HEK293T (cell line): ENCODE measurements at regions not wholly inside any gene's neighbourhood (a gene's known extent, or its start where the extent isn't known, plus 50 kb on each side); places are given as distances from the start of the nearest gene placed in this dataset.

Source experiments
- CTCF ChIA-PET: fragments of 350-600 bp; formaldehyde crosslinking; extraction: SDS; loops from one replicate; lab custom pipeline; 2021; ENCODE audit warnings: antibody characterized with exemption, inconsistent platforms; lab: Yijun Ruan, JAX
- POLR2A ChIA-PET: fragments of 350-600 bp; formaldehyde crosslinking; extraction: SDS; loops from one replicate; lab custom pipeline; 2020; ENCODE audit warnings: antibody characterized with exemption, inconsistent platforms; lab: Yijun Ruan, JAX
- DNase-seq: peaks from one replicate; pipeline ENCODE4 v3.0.0; 2012; ENCODE audit warnings: mixed read lengths; ENCODE audit errors: extremely low spot score
- ARNT ChIP-seq: fragments of 450-650 bp; IDR thresholded peaks from 2 replicates; pipeline ENCODE4 v1.6.1; 2017; ENCODE audit warnings: mild to moderate bottlenecking
- BHLHE40 ChIP-seq: fragments of 450-650 bp; IDR thresholded peaks from 2 replicates; pipeline ENCODE4 v1.6.1; 2016; ENCODE audit warnings: mild to moderate bottlenecking, moderate library complexity, borderline replicate concordance
- CTBP1 ChIP-seq: fragments of 450-650 bp; IDR thresholded peaks from 2 replicates; pipeline ENCODE4 v1.6.1; 2016; ENCODE audit warnings: borderline replicate concordance
- ELF4 ChIP-seq: fragments of 450-650 bp; IDR thresholded peaks from 2 replicates; pipeline ENCODE4 v1.6.1; 2017; ENCODE audit warnings: antibody characterized with exemption
- FOXA1 ChIP-seq: fragments of 450-650 bp; IDR thresholded peaks from 2 replicates; pipeline ENCODE4 v1.6.1; 2016; ENCODE audit warnings: mild to moderate bottlenecking
- FOXK2 ChIP-seq: fragments of 450-650 bp; IDR thresholded peaks from 2 replicates; pipeline ENCODE4 v1.6.1; 2016; ENCODE audit warnings: mild to moderate bottlenecking
- FOXM1 ChIP-seq: fragments of 450-650 bp; IDR thresholded peaks from 2 replicates; pipeline ENCODE4 v1.6.1; 2017; ENCODE audit warnings: mild to moderate bottlenecking, borderline replicate concordance
- HDGF ChIP-seq: fragments of 450-650 bp; IDR thresholded peaks from 2 replicates; pipeline ENCODE4 v1.6.1; 2017; ENCODE audit warnings: antibody characterized with exemption, borderline replicate concordance
- L3MBTL2 ChIP-seq: fragments of 450-650 bp; conservative IDR thresholded peaks from 2 replicates; pipeline ENCODE4 v1.6.1; 2016; ENCODE audit warnings: mild to moderate bottlenecking
- LEF1 ChIP-seq: fragments of 450-650 bp; IDR thresholded peaks from 2 replicates; pipeline ENCODE4 v1.6.1; 2017; ENCODE audit warnings: mild to moderate bottlenecking, borderline replicate concordance
- NFRKB ChIP-seq: fragments of 450-650 bp; IDR thresholded peaks from 2 replicates; pipeline ENCODE4 v1.6.1; 2016; ENCODE audit warnings: mild to moderate bottlenecking, moderate library complexity
- SP1 ChIP-seq: fragments of 450-650 bp; IDR thresholded peaks from 2 replicates; pipeline ENCODE4 v1.6.1; 2017
- SUZ12 ChIP-seq: fragments of 450-650 bp; IDR thresholded peaks from 2 replicates; pipeline ENCODE4 v1.6.1; 2016; ENCODE audit warnings: mild to moderate bottlenecking
- TARDBP ChIP-seq: fragments of 450-650 bp; IDR thresholded peaks from 2 replicates; pipeline ENCODE4 v1.6.1; 2016
- ZNF384 ChIP-seq: fragments of 450-650 bp; IDR thresholded peaks from 2 replicates; pipeline ENCODE4 v1.6.1; 2016
- TF ChIP-seq, protein P1 (sequence below): fragments of 450-650 bp; IDR thresholded peaks from 2 replicates; pipeline ENCODE4 v1.6.1; 2016

DNA sequence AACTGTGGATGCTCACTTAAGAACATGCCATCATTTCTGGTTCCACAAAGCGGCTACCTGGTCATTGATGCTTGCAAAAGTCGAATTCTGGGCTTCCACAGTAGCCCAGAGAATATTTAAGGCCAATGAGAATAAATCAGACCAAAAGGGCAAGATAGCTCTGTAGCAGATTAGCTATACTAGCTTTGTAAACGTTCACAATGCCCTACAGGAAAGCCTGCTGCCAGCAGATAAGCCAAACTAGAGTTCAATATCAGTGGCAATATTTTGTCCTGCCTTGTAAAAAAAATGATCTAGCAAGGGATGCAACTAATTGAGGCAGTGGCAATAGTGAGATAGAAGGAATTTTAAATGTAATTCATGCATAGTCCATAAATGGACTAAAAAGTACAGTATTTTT, 387.7 kb upstream of the TEX13C start:
- POLR2A ChIA-PET = no interaction called here

DNA sequence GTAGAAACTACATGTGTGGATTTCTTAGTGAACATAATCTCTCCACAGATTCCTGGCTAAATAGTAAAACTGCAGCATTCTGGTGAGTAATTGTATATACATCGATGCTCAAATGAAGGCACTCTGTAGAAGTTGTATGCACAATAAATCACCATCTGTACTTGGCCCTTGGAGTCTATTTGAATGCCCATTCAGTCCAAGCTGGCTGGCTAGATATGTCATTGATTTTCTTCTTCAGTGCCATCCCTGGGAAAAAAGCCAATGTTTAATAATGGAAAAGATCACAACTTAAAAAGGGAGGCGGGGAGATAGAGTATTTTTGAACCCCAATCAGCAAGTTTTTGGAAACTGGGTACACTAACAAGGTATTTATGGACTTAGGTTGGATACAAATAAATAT, 381.0 kb upstream of the TEX13C start:
- no peak for DNase-seq
- POLR2A ChIA-PET = no interaction called here
- no peak for TF ChIP-seq SP1
- TF ChIP-seq ELF4 = no peak
- TF ChIP-seq HDGF = no peak
- no peak for TF ChIP-seq TARDBP
- TF ChIP-seq L3MBTL2 = no peak
- TF ChIP-seq FOXM1 = no peak
- TF ChIP-seq, protein P1, sequence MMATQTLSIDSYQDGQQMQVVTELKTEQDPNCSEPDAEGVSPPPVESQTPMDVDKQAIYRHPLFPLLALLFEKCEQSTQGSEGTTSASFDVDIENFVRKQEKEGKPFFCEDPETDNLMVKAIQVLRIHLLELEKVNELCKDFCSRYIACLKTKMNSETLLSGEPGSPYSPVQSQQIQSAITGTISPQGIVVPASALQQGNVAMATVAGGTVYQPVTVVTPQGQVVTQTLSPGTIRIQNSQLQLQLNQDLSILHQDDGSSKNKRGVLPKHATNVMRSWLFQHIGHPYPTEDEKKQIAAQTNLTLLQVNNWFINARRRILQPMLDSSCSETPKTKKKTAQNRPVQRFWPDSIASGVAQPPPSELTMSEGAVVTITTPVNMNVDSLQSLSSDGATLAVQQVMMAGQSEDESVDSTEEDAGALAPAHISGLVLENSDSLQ = no peak
- TF ChIP-seq NFRKB = no peak
- no peak for TF ChIP-seq FOXK2
- no peak for TF ChIP-seq LEF1
- no peak for TF ChIP-seq BHLHE40
- no peak for TF ChIP-seq ARNT
- TF ChIP-seq CTBP1 = no peak
- no peak for TF ChIP-seq FOXA1
- no peak for TF ChIP-seq ZNF384
- TF ChIP-seq SUZ12 = no peak
- CTCF ChIA-PET = no interaction called here

More for the DNA sequence above, 387.7 kb upstream of the TEX13C start:
- CTCF ChIA-PET = no interaction called here
- DNase-seq = no peak
- TF ChIP-seq FOXA1 (no peak), HDGF (no peak), ZNF384 (no peak), TARDBP (no peak), NFRKB (no peak), ELF4 (no peak), ARNT (no peak), SP1 (no peak), FOXM1 (no peak), LEF1 (no peak), BHLHE40 (no peak), SUZ12 (no peak), CTBP1 (no peak), FOXK2 (no peak), L3MBTL2 (no peak)
- TF ChIP-seq, protein P1 = no peak

GRCh38 chrX:124940531-124940930, 379.1 kb upstream of the TEX13C start:
- DNase-seq = no peak
- TF ChIP-seq TARDBP = no peak
- no peak for TF ChIP-seq CTBP1
- no peak for TF ChIP-seq L3MBTL2
- ChIA-PET POLR2A (no interaction called here), CTCF (interaction anchor here (0.6 kb wide), 1 partner anchor 92 kb away, joined by 3 read pairs; no protein-coding TSS in a partner anchor)

- DNase-seq = no peak
- POLR2A ChIA-PET = no interaction called here
Observed at GRCh38 chrX:124954402-124954801, 365.3 kb upstream of the TEX13C start.

GRCh38 chrX:124960454-124960853, 359.2 kb upstream of the TEX13C start:
- ChIA-PET POLR2A (no interaction called here), CTCF (no interaction called here)
- 0 out of 2 replicates have a peak, but pooled peaks have one; percentile 8 for TF ChIP-seq CTBP1
- no peak for TF ChIP-seq ELF4
- DNase-seq = no peak

More at GRCh38 chrX:124954402-124954801, 365.3 kb upstream of the TEX13C start:
- CTCF ChIA-PET = no interaction called here
- TF ChIP-seq BHLHE40 (no peak), FOXA1 (no peak), ARNT (no peak), HDGF (no peak), FOXK2 (no peak), NFRKB (no peak), ELF4 (no peak), ZNF384 (no peak), SUZ12 (no peak)
- TF ChIP-seq, protein P1 = no peak

DNA sequence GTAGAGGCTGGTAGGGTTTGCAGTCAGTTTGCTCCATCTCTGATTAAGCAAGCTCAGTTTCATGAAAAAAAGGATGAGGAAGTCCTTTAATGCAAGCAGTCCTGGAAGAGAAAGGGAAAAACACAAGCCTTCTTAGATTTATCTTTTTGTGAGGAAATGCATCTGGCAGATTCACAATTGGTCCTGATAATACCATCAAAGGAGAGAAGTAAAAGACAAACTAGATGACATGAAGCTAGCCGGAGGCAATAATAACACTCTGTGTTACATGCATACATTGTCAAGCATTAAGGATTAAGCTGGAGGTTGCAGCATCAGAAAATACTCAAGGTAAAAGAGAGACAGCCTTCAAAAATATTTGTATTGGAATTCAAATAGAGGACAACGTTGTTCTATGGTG, 356.0 kb upstream of the TEX13C start, which contains the start of gene TENM1:
TENM1 (minus strand) TSS at position 101 of the 400 bp plus-strand sequence.
- CTCF ChIA-PET = no interaction called here
- no peak for DNase-seq
- POLR2A ChIA-PET = no interaction called here
- TF ChIP-seq FOXA1 = no peak
- no peak for TF ChIP-seq HDGF
- no peak for TF ChIP-seq TARDBP
- no peak for TF ChIP-seq CTBP1
- no peak for TF ChIP-seq ARNT
- no peak for TF ChIP-seq L3MBTL2
- no peak for TF ChIP-seq SP1
- TF ChIP-seq LEF1 = no peak
- no peak for TF ChIP-seq SUZ12

DNA sequence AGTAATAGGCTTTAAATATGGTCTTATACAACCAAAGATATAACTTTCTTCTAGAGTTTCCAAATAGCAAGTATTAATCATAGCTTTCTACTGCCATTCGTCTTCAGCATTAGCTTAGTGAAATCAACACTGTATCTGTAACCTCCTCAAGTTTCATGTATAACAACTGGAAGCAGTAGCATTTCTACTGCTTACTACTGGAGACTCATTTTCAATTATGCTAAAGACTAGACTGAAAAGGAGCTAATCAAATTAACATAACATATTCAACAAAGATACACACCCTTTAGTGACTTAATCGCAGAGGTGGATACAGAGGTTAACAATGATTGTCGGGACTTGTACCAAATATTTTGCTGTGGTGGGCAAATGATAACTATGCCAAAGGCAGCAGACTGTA, 344.2 kb upstream of the TEX13C start:
- CTCF ChIA-PET = no interaction called here
- no peak for DNase-seq
- TF ChIP-seq FOXK2 = no peak
- TF ChIP-seq LEF1 = no peak
- no peak for TF ChIP-seq NFRKB
- TF ChIP-seq ZNF384 = no peak
- no peak for TF ChIP-seq L3MBTL2
- TF ChIP-seq, protein P1 = no peak
- TF ChIP-seq HDGF = no peak
- TF ChIP-seq SP1 = no peak
- no peak for TF ChIP-seq FOXM1
- no peak for TF ChIP-seq SUZ12
- no peak for TF ChIP-seq BHLHE40
- no peak for TF ChIP-seq ELF4
- no peak for TF ChIP-seq TARDBP
- TF ChIP-seq CTBP1 = no peak
- POLR2A ChIA-PET = no interaction called here
